HG03442 (cell line): ENCODE measurements at regions not wholly inside any gene's neighbourhood (a gene's known extent, or its start where the extent isn't known, plus 50 kb on each side); places are given as distances from the start of the nearest gene placed in this dataset.

Experiments used
- ATAC-seq: cut with Tn5 transposase; IDR thresholded peaks from one replicate; pipeline ENCODE4 v1.9.1; 2021; ENCODE audit warnings: mild to moderate bottlenecking, moderate library complexity; ENCODE audit not compliant: unreplicated experiment

DNA sequence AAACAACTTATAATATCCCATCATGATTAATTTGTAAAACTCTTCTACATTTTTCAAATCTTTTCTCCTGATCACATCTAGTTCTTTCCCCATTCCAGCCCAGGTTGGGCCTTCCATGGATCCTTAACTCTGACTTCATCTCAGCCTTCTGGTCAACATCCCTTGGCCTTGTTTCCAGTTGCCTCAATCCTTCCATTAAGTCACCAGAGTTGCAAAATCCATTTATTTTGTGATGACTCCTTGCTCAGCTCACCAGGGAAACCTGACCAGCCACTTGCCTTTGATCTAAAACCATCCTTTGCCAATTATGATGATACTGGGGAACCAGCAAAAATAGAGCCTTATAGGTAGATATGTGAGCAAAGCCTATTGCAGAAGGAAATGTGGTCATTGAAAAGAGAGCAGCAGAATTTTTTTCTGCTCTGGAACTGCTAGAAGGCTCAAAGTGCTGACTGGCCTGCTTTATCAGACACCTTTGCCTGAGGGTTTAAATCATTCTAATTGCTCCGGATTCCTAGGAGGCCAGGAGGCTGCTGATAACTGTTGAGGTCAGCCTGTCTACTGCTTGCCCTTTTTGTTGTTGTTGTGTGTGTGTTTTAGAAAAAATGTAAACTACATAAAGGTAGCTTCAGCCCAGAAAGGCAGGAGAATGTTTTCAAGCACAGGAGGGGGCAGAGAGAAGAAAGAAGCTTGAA, 512.2 kb upstream of the GRIA1 start:
- ATAC-seq: no peak

DNA sequence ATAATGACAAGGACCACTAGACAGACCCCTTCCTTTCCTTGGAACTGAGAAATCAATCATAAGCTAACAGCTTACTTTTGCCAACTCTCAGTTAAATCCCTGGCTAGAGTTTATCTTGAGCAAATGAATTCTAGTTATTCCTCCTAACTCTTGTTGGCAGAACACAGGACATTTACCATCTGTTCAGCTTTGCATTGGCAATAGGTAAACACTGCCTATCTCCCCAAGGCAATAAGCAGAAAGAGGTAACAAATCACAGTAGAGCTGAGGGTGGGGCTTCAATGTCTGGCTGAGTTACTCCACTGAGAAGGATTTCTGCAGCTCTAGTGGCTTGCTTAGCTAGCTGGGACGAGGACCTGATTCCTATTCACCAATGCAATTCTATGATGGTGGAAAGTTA, 503.3 kb upstream of the GRIA1 start:
- ATAC-seq: no peak

DNA sequence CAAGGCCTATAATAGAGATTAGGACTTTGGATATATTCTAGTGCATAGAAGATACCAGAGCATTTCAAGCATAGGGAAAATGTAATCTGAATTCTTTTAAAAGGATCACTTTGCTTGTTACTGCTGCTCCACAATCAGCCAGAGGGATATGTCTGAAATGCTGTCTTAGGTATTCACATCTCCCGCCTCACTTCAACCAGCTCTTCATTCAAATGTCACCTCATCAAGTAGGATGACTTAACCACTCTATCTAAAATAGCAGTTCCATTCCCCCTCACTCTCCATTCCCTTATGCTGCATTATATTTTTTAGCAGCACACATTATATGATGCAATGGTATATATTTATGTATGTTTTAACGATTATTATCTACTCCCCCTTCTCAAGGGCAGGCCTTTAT, 500.3 kb upstream of the GRIA1 start:
- no peak for ATAC-seq

DNA sequence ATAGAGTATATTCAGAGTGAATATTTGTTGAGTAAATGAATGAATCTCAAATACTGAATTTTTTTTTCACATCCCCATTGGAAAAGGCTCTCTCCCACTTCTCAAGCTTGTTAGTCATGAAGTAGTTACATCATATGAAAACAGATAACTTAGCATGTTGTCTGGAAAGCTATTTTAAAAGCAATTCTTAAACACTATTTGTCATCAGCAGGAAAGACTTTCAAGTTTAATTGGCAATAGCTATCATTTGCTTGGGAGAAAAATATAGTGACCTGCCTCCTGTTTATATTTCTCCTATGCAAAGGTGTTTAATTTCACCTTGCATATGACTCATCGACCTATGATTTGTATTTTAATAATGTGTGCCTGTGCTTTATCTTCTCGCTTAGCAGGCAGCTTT, 499.8 kb upstream of the GRIA1 start:
- ATAC-seq: no peak

DNA sequence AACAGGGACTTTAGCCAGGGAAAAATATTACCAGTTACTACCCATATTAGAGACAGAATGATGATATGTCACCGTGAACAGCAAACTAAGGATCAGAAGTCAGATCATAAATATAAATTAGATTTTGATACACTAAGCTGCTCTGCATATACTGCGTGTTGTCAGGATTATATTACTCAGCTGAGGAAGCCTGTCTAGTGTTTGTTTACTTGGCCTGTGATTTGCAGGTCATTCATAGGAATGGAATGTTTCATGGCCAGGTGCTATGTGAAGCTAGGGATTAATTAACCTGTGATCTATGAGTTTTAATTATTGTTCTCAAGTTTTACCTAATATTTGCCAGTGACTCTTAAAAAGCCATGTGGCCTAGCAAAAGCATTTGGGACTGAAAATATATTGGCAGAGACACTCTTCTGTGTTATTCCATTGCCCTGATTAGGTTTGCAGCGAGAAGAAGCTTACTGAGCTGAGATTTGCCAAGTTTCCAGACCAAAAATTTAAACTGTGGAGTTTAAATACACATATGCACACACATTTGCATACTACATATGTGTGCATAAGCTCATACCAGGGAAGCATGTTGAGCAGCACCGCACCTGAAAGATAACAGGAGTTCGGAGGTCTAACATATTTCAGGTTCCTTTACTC, 496.3 kb upstream of the GRIA1 start:
- no peak for ATAC-seq

DNA sequence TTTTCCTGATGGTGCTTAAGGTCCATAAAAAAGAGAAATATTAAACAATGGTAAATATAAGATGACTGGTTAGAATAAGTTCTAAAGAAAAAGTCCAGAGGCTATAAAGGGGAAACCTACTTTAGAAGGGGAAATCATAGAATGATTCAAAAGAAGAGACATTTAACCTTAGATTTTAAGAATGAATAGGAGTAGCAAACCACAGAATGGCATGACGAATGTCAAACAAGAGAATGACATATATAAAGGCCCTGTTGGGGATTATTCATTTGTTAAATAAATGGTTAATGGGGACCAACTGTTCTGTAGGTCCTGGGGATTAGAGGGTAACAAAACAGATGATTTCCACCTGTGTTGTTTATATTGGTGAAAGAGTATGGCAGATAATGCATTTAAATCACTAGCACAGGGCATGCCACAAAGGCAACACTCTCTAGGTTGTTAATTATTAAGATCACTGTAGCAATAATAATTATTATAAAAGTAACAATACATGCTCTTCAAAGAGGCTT, 495.2 kb upstream of the GRIA1 start:
- ATAC-seq: no peak

DNA sequence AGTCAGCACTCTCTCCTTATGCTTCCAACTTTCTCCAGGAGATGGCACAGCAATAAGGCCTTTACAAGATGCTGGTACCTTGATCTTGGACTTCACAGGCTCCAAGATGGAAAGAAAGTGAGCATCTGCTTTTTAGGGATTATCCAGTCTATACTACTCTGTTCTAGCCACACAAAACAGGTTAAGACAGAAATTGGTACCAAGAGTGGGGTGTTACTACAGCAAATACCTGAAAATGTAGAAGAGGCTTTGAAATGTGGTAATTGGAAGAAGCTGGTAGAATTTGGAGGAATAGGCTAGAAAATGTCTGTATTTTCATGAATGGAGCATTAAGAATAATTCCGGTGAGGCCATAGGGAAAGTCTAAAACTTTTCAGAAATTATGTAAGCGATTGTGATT, 484.8 kb upstream of the GRIA1 start:
- ATAC-seq: no peak

DNA sequence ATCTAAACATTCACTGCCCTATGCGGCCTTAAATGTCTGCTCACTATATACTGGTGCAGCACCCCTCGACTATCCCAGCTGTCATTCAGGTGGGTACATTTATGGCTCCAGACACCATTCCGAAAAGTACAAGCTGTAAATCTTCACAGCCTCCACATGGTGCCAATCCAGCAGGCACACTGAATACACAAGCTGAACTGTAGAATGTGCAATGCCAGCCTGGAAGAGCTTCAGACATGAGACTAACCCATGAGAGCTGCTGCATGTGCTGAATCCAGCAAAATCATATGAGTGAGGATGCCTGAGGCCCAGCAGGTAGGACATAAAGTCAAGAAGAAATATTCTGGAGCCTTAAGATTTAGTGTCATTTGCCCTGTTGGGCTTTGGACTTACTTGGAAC, 483.8 kb upstream of the GRIA1 start:
- no peak for ATAC-seq

DNA sequence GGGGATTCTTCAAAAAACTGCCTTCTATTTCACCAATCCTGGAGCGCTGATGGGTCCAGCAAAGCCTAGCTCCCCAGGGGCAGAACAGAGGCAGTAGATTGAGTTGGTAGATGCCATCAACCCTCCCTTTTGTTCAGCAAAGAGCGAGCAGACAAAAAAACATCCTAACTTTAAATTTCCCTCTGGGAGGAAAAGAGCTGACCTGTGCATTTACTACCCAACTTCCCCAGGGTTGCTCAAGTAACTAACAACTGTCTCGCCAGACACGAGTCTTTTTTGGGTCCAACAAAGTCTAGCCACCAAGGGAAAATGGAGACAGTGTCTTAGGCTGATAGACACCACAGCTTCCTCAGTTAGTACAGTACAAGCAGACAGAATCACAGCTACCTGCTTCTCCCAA, 476.3 kb upstream of the GRIA1 start:
- ATAC-seq: no peak

DNA sequence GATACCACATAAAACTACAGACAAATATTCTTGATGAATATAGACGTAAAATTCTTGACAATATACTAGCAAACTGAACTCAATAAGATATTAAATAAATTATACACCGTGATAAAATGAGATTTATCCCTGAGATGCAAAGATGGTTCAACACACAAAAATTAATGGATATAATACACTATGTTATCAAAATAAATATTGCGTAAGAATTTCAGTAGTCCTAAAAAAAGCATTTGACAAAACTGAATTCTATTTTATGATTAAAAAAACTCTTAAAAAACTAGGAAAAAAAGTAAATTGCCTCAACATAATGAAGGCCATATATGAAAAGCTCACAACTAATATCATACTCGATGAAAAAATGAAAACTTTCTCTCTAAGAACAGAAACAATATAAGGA, 472.3 kb upstream of the GRIA1 start:
- no peak for ATAC-seq

DNA sequence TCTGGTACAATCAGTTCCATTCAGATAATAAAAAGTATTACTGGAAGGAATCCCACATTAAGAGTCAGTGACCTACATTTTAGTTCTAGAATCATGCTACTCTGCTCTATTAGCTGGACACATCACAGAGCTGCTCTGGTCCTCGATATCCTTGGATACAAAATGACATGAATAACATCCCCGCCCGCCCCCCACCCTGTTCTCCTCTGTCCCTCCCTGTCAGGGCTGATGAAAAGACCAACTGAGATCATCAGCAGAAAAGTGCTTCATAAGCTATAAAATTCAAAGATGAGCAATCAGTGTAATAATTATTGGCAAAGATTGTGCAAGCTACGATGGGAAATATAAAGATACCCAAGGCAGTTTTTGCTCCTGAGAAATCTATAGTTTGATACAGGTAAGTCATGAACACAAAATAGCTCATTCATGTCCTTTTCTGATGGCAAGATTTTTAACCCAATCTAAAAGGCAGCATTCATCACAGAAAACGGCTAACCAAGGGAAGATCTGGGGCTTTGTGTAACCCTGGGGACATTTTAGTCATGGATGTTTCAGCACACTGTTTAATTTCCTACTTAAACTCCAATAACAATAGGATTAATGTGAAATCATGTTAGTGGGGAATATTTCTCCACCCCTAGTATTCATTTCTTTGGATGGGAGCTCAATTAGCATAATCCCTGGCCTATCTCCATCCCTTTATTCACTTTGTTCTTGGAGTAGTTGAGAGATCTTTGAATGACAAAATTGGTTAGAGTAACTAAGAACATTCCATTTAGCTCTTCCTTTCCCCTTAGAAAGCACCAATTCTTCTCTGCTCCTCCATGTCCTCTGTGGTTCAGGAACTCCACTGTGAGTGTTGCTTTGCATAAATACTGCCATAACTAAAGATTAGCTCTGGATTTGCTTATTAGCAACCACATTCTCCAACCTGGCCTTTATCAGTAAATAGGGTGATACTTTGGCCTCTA, 459.4 kb upstream of the GRIA1 start:
- no peak for ATAC-seq

DNA sequence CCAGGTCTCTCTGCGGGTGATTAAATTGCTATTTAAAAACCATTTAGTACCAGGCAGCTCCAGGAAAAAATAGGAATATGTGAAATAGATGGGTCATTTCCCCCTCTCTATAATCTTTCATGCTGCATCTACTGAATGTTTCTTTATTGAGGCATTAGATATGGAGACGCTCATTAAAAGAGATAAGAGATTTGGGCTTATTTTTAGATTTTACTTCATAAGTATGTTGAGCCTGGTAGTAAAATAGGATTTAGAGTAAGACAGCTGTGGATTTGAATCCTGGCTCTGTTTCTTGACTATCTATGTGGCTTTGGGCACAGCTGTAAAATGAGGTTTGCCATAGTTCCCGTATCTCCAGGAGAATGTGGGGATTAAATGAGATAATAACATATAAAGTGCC, 451.0 kb upstream of the GRIA1 start:
- no peak for ATAC-seq

DNA sequence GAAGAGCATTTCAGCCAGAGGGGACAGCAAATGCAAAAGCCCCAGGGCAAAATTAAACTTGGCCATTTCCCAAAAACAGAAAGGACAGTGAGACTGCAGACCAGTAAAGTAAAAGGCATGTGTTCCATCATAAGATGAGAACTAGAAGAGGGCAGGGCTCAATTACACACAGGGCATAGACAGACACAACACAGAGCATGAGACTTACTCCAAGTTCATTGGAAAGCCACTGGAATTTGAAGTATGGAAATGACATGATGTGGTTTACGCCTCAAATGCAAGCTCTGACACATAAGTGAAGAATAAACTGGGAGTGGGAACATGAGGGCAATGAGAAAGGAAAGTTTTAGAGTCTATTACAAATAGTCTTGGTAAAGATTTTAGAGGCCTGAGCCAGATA, 446.6 kb upstream of the GRIA1 start:
- no peak for ATAC-seq

DNA sequence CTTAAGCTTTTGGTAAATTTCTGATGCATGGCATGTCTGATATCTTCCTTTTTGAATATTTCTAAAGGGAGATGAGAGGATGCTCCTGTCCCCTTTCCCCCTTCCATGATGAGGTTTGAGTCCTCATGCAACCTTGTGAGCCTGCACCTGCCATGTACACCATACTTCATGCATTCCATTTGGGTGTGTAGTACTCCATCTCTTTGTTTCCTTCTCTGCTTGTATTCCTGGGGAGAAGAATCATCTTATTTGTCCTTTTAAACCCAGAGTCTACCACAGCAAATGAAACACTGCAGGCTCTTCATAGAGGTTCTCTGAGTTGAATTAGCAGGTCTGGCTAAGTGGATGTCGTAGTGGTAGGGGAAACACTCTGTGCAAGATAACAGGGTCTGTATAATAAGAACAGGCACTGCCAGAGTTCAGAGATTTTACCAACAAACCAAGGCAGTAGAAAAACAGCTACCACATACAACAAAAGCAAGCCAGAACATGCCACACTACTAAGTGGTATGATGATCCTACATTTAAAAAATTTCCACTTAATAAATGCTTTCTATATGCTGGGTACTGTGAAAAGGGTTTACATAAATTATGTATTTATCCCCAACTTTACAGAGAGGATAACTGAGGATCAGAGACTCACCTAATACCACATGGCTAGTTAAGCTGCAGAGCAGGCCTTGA, 439.8 kb upstream of the GRIA1 start:
- ATAC-seq: no peak

DNA sequence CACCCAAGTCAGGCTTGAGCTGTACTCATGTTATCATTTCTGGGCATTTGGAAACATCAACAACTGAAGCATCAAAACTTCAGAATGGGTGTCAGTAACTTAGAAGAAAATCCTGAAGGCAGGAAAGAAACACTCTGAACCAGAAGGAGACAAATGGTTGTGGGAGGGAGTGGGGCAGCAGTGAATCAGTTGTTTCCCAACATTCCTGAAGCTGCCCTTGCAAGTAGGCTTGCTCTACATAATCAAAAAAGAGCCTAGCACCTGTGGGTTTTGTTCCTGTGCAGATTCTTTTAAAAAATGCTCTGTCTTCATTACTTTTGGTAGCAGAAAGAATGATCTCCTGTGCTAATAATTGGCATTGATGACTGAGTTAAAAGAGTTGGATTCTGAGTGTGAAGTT, 424.2 kb upstream of the GRIA1 start:
- no peak for ATAC-seq

DNA sequence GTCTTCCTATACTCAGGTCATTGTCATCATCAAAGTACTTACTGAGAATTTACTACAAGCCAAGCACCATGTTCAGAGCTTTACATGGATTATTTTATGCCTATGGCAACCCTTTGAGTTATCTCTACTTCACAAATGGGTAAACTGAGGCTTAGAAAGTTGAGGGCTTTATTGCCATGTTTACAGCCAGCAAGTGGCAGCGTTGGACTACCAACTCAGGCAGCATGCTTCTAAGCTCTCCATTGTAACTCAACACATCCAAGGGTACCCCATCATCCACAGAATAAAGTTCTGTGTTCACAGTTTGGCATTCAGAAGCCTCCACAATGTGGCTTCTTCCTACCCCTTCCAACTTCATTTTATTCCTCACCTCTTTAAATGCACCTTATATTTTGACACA, 422.6 kb upstream of the GRIA1 start:
- ATAC-seq: no peak

DNA sequence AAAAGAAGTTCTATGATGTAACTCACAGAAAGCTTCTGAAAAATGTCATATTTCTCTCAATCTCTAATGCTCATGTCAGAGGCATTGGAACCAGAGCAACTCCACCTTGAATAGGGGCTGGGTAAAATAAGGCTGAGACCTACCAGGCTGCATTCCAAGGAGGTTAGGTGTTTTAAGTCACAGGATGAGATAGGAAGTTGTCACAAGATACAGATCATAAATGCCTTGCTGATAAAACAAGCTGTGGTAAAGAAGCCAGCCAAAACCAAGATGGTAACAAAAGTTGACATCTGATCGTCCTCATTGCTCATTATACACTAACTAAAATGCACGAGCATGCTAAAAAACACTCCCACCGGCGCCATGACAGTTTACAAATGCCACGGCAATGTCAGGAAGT, 411.1 kb upstream of the GRIA1 start:
- no peak for ATAC-seq

DNA sequence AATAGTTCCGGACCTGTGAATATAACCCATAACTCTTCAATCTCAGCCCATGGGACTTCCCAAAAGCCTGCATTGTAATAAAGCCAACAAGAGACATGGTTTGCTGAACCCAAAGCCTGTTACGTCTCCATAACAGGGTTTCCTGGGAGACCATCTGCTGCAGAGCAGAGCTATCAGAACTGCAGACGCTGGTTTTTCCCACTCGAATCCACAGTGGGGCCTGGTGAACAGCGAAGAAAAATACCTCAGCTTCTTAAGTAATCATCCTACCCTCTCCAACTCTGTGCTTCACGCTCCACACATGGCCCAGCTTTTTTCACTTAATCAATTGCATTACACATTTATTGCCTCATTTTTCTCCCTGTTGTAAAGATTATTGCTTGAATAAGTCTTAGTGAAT, 409.5 kb upstream of the GRIA1 start:
- no peak for ATAC-seq

DNA sequence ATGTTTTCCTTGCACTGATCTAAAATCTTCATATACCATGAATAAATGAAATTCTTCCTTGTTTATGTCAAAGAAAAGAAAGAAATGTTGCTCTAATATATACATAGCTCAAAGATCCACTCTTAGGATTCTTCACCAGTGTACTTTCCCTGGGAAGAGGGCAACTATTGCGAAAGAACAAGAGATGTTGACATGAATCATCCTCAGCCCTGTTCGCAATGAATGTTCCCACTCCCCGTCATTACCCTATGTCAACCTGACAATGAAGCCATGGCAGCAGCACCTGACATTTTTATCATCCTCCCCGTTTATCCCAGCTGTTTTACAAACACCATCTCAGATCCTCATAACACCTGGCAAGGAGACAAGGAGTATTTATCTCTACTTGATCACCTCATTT, 409.1 kb upstream of the GRIA1 start:
- no peak for ATAC-seq

DNA sequence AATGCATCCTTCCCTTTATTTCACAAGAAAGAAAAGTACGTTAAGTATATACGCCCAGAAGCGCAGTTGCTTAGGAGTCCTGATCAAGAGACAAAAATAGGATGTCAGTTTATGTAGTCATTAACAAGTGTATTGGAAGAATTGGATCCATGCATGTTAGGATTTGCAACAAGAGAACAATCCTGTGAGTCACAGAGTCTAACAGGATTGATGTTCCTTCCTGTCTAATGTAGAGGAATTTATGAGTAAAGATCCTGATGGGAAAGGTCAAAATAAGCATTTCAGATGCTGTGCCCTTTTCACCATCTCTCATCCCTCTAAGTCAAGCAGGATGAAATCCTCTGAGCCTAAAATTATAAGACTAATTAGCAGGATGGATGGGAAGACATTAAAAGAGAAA, 406.0 kb upstream of the GRIA1 start:
- no peak for ATAC-seq

DNA sequence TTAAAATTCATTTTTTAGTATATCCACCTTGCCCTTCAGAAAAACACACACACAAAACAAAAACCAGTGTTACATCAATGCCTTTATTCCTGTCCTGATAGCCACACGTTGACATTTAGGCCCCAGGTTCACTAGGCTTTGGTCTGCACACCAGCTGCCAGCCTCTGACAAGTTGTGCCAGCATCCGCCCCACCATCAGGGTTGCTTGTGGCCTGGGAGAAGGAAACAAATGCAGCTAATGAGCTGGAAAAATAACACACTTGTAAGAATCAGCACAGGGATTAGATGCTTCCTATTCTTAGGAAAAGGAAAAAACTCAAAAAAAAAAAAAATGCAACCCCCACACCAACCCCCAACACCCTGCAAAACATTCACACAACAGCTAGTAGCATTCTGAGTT, 404.0 kb upstream of the GRIA1 start:
- ATAC-seq: no peak
